Trophoblast cell (in vitro differentiated cells and primary cell): ENCODE measurements at regions not wholly inside any gene's neighbourhood (a gene's known extent, or its start where the extent isn't known, plus 50 kb on each side); places are given as distances from the start of the nearest gene placed in this dataset.

ENCODE experiments used
- DNase-seq, 2 donors: peaks; one replicate each; pipeline ENCODE4 v3.0.0-alpha.2; 2016
- H2AFZ ChIP-seq: 2 replicates; pipeline ENCODE4 v1.6.1; 2013; ENCODE audit warnings: low read length, moderate library complexity, mild to moderate bottlenecking; ENCODE audit not compliant: insufficient read depth, poor library complexity
- H2AK5ac ChIP-seq: 2 replicates; pipeline ENCODE4 v1.6.1; 2013; ENCODE audit warnings: mild to moderate bottlenecking, low read length
- H2BK120ac ChIP-seq: 2 replicates; pipeline ENCODE4 v1.6.1; 2013; ENCODE audit warnings: low read length, mild to moderate bottlenecking, moderate library complexity; ENCODE audit not compliant: insufficient read depth, poor library complexity
- H2BK12ac ChIP-seq: 2 replicates; pipeline ENCODE4 v1.6.1; 2013; ENCODE audit warnings: mild to moderate bottlenecking, low read length, moderate library complexity
- H2BK5ac ChIP-seq: 2 replicates; pipeline ENCODE4 v1.6.1; 2013; ENCODE audit warnings: low read length, low read depth, moderate library complexity, mild to moderate bottlenecking; ENCODE audit not compliant: poor library complexity
- H3K14ac ChIP-seq: 2 replicates; pipeline ENCODE4 v1.6.1; 2013; ENCODE audit warnings: mild to moderate bottlenecking, low read length
- H3K18ac ChIP-seq: 2 replicates; pipeline ENCODE4 v1.6.1; 2013; ENCODE audit warnings: mild to moderate bottlenecking, low read length
- H3K23ac ChIP-seq: 2 replicates; pipeline ENCODE4 v1.6.1; 2013; ENCODE audit warnings: low read length
- H3K27ac ChIP-seq: 2 replicates; pipeline ENCODE4 v1.5.1; 2013; ENCODE audit warnings: low read depth, mild to moderate bottlenecking, inconsistent platforms, low read length, moderate library complexity
- H3K27me3 ChIP-seq: 2 replicates; pipeline ENCODE4 v1.6.1; 2013; ENCODE audit warnings: inconsistent platforms, mild to moderate bottlenecking, low read length, moderate library complexity; ENCODE audit not compliant: insufficient read depth
- H3K36me3 ChIP-seq, 2 experiments: 1 replicate in 1 of 2; 2 replicates in 1 of 2; pipeline ENCODE4 v1.6.1; 2013; ENCODE audit warnings: low read length in 2 of 2, mild to moderate bottlenecking in 2 of 2, moderate library complexity in 1 of 2; ENCODE audit not compliant: insufficient read depth in 2 of 2, control insufficient read depth in 1 of 2
- H3K4ac ChIP-seq: 2 replicates; pipeline ENCODE4 v1.6.1; 2013; ENCODE audit warnings: low read depth, mild to moderate bottlenecking, low read length, moderate library complexity
- H3K4me1 ChIP-seq, 2 experiments: 1 replicate in 1 of 2; 2 replicates in 1 of 2; pipeline ENCODE4 v1.6.1; 2013; ENCODE audit warnings: low read length in 2 of 2, mild to moderate bottlenecking in 2 of 2, moderate library complexity in 1 of 2; ENCODE audit not compliant: insufficient read depth in 2 of 2, control insufficient read depth in 1 of 2
- H3K4me2 ChIP-seq: 2 replicates; pipeline ENCODE4 v1.6.1; 2013; ENCODE audit warnings: inconsistent platforms, mild to moderate bottlenecking, low read length, moderate library complexity
- H3K4me3 ChIP-seq: 2 replicates; pipeline ENCODE4 v1.5.1; 2013; ENCODE audit warnings: mild to moderate bottlenecking, low read depth, low read length, inconsistent platforms
- H3K79me1 ChIP-seq: one replicate; pipeline ENCODE4 v1.6.1; 2013; ENCODE audit warnings: low read length
- H3K79me2 ChIP-seq: 2 replicates; pipeline ENCODE4 v1.6.1; 2013; ENCODE audit warnings: low read length, mild to moderate bottlenecking; ENCODE audit not compliant: control insufficient read depth, insufficient read depth, poor library complexity
- H3K9ac ChIP-seq: 2 replicates; pipeline ENCODE4 v1.6.1; 2013; ENCODE audit warnings: mild to moderate bottlenecking, low read length
- H3K9me3 ChIP-seq: 2 replicates; pipeline ENCODE4 v1.6.1; 2013; ENCODE audit warnings: low read depth, mild to moderate bottlenecking, control low read depth, inconsistent platforms, low read length; ENCODE audit not compliant: insufficient read depth
- H4K12ac ChIP-seq: 2 replicates; pipeline ENCODE4 v1.6.1; 2013; ENCODE audit warnings: low read depth, mild to moderate bottlenecking, low read length, moderate library complexity
- H4K8ac ChIP-seq: 2 replicates; pipeline ENCODE4 v1.6.1; 2013; ENCODE audit warnings: low read depth, mild to moderate bottlenecking, low read length, moderate library complexity
- H4K91ac ChIP-seq: one replicate; pipeline ENCODE4 v1.6.1; 2013; ENCODE audit warnings: low read depth, mild to moderate bottlenecking, low read length, moderate library complexity
- WGBS: extraction: QIAGEN DNeasy Blood & Tissue Kit; methylation state at CpG from one replicate; pipeline ENCODE4 v1.1.7; 2013; ENCODE audit warnings: missing lambda C conversion rate; ENCODE audit not compliant: insufficient read length, insufficient coverage; ENCODE audit errors: extremely low coverage; 5-methylcytosine and 5-hydroxymethylcytosine counted together

DNA sequence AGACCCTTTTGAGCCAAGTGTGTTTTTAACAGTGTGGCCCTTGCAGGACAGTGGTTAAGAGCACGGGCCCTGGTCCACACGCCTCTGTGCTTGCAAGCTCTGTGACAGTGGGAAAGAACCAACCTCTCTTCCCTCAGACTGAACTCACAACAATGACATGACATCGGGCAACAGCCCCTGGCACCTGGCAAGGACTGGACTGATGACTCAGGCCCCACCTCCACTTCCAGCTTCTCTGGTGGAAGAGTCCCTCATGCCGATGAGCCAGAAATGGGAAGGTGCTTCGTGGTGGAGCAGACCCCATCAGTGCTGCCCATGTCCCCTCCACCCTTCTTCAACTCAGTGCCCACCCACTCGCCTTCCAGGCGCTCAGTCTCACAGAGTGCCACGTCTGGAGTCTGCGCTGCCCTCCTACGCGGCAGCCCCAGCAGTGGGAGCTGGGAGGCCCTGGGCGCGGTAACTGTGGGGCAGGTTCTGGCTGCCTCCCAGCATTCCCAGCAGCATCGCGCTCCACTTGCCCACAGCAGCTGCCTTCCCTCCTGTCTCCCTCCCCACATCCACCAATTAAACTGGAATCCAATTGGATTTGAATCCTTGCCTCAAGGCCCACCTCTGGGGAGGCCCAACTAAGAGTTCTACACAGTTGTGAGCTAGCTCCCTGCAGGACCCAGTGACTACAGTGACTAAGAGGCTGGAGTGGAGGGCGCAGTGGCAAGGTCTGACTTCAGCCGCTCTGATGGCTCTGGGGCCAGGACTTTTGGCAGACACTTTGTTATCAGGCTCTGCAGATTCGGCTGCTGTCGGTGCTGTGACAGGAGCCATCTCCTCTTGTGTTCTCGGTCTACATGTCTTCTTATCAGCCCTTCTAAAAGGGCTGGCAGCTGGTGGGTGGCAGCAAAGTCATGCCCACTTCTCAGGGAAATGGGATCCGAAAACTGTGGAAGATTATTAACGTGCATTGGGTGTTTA lies 156.8 kb upstream of the MLN start:
- H3K4ac ChIP-seq, result no peak overlapping the region
- H3K4me1 ChIP-seq, result no peaks in the 10 kb centered on the region
- no peak for DNase-seq
- no peaks in the 10 kb centered on the region for H3K36me3 ChIP-seq
- no peak overlapping the region for H3K14ac ChIP-seq
- WGBS, result no CpG with 5 or more reads among the region's 22 CpGs
- H3K27ac ChIP-seq, result no peak overlapping the region
- no peak overlapping the region for H4K91ac ChIP-seq
- no peak overlapping the region for H3K18ac ChIP-seq
- no peak overlapping the region for H2BK12ac ChIP-seq
- no peak overlapping the region for H4K12ac ChIP-seq
- no peak overlapping the region for H4K8ac ChIP-seq
- H2AK5ac ChIP-seq, result no peak overlapping the region
- H2AFZ ChIP-seq, result no peak overlapping the region
- no peak overlapping the region for H3K23ac ChIP-seq
- H2BK120ac ChIP-seq, result no peak overlapping the region
- H2BK5ac ChIP-seq, result no peak overlapping the region
- H3K4me2 ChIP-seq, result no peak overlapping the region
- no peak overlapping the region for H3K4me3 ChIP-seq
- no peaks in the 10 kb centered on the region for H3K79me2 ChIP-seq
- no peaks in the 10 kb centered on the region for H3K79me1 ChIP-seq
- no peaks in the 10 kb centered on the region for H3K27me3 ChIP-seq
- H3K9me3 ChIP-seq, result peaks cover 3% of the 10 kb centered on the region
- H3K9ac ChIP-seq, result no peak overlapping the region

DNA sequence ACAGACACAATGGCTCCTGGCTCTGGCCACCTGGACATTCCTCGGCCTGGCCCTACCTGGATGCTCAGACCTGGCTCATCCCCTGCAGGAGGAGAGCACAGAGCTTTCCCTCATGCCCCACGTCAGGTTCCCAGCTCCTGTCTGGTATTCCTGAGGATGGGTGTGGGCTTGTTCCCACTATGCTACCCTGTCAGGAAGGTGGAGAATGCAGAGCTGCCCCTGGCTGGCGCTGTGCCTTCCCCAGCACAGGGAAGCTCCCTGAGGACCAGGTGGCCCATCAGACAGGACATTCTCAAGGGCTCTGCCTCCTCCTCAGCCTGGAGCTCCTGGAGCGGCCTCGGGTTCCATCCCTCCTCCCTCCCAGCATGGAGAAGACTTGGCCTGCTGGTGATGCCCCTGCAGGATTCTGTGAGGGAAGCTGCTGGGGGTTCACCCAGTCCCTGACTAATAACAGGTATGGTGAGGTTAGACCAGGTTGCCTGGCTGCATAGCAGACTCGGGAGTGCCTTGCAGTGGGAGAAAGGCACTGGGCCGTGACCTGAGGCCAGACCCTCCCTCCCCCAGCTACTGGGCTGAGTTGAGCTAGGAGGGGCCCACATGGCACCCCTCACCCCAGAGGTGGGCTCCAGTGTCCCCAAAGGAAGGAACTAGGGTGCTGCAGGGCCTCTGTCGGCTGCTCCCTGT lies 156.0 kb upstream of the MLN start:
- Histone ChIP-seq H2AK5ac (no peak overlapping the region), H3K9me3 (peaks cover 3% of the 10 kb centered on the region), H2BK12ac (no peak overlapping the region), H3K79me2 (no peaks in the 10 kb centered on the region), H3K79me1 (no peaks in the 10 kb centered on the region), H2BK5ac (no peak overlapping the region), H3K27me3 (no peaks in the 10 kb centered on the region), H3K27ac (no peak overlapping the region), H4K91ac (no peak overlapping the region), H3K9ac (no peak overlapping the region), H3K23ac (no peak overlapping the region), H4K12ac (no peak overlapping the region), H3K4me3 (no peak overlapping the region), H2BK120ac (no peak overlapping the region), H3K4me1 (no peaks in the 10 kb centered on the region), H3K18ac (no peak overlapping the region), H3K14ac (no peak overlapping the region), H3K36me3 (no peaks in the 10 kb centered on the region), H4K8ac (no peak overlapping the region), H2AFZ (no peak overlapping the region), H3K4me2 (no peak overlapping the region), H3K4ac (no peak overlapping the region)
- WGBS, result no CpG with 5 or more reads among the region's 8 CpGs
- DNase-seq, result no peak

GRCh38 chr6:33959329-33959651 lies 155.5 kb upstream of the MLN start:
- Histone ChIP-seq H3K23ac (no peak overlapping the region), H4K8ac (no peak overlapping the region), H3K36me3 (no peaks in the 10 kb centered on the region), H4K12ac (no peak overlapping the region), H2BK120ac (no peak overlapping the region), H3K4ac (no peak overlapping the region), H2AFZ (no peak overlapping the region), H3K9ac (no peak overlapping the region), H3K79me2 (no peaks in the 10 kb centered on the region), H2BK5ac (no peak overlapping the region), H3K4me1 (no peaks in the 10 kb centered on the region), H3K9me3 (peaks cover 3% of the 10 kb centered on the region), H3K4me2 (no peak overlapping the region), H3K14ac (no peak overlapping the region), H4K91ac (no peak overlapping the region), H3K27me3 (no peaks in the 10 kb centered on the region), H3K79me1 (no peaks in the 10 kb centered on the region), H3K4me3 (no peak overlapping the region), H3K27ac (no peak overlapping the region), H2BK12ac (no peak overlapping the region), H3K18ac (no peak overlapping the region), H2AK5ac (no peak overlapping the region)
- no peak for DNase-seq
- WGBS, result no CpG with 5 or more reads among the region's 2 CpGs

- Histone ChIP-seq H2BK120ac (no peak overlapping the region), H2AFZ (no peak overlapping the region), H3K14ac (no peak overlapping the region), H3K79me2 (no peaks in the 10 kb centered on the region), H3K27ac (no peak overlapping the region), H3K79me1 (no peaks in the 10 kb centered on the region), H3K27me3 (no peaks in the 10 kb centered on the region), H4K8ac (no peak overlapping the region), H3K36me3 (no peaks in the 10 kb centered on the region), H4K91ac (no peak overlapping the region), H2BK12ac (no peak overlapping the region), H2BK5ac (no peak overlapping the region), H3K23ac (no peak overlapping the region), H4K12ac (no peak overlapping the region), H3K4me3 (no peak overlapping the region), H3K4me2 (no peak overlapping the region), H3K18ac (no peak overlapping the region), H3K4ac (no peak overlapping the region), H3K4me1 (no peaks in the 10 kb centered on the region), H2AK5ac (no peak overlapping the region), H3K9ac (no peak overlapping the region), H3K9me3 (peaks cover 3% of the 10 kb centered on the region)
- no peak for DNase-seq
- WGBS, result no CpG with 5 or more reads among the region's 14 CpGs
Measured at GRCh38 chr6:33958526-33959328, 154.9 kb upstream of the MLN start.
